ENCODE measurements at regions not wholly inside any gene's neighbourhood (a gene's known extent, or its start where the extent isn't known, plus 50 kb on each side); places are given as distances from the start of the nearest gene placed in this dataset.

- TF ChIP-seq, protein P1, sequence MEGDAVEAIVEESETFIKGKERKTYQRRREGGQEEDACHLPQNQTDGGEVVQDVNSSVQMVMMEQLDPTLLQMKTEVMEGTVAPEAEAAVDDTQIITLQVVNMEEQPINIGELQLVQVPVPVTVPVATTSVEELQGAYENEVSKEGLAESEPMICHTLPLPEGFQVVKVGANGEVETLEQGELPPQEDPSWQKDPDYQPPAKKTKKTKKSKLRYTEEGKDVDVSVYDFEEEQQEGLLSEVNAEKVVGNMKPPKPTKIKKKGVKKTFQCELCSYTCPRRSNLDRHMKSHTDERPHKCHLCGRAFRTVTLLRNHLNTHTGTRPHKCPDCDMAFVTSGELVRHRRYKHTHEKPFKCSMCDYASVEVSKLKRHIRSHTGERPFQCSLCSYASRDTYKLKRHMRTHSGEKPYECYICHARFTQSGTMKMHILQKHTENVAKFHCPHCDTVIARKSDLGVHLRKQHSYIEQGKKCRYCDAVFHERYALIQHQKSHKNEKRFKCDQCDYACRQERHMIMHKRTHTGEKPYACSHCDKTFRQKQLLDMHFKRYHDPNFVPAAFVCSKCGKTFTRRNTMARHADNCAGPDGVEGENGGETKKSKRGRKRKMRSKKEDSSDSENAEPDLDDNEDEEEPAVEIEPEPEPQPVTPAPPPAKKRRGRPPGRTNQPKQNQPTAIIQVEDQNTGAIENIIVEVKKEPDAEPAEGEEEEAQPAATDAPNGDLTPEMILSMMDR (IDR thresholded peaks at IDR 0.05), result no peak
- TF ChIP-seq POLR2A (IDR thresholded peaks at IDR 0.05) (no peak), POLR2AphosphoS5 (IDR thresholded peaks at IDR 0.05) (no peak), EP300 (IDR thresholded peaks at IDR 0.05) (no peak)
Observed at GRCh38 chr3:177611752-177612334, 414.6 kb upstream of the TBL1XR1 start.
